Fibroblast of the aortic adventitia (primary cell): ENCODE measurements at regions not wholly inside any gene's neighbourhood (a gene's known extent, or its start where the extent isn't known, plus 50 kb on each side); places are given as distances from the start of the nearest gene placed in this dataset.

ENCODE experiments used
- DNase-seq: peaks from one replicate; pipeline ENCODE4 v3.0.0-alpha.2; 2010; ENCODE audit warnings: low read depth
- H3K4me3 ChIP-seq: 2 replicates; pipeline ENCODE4 v1.5.1; 2011; ENCODE audit warnings: low read depth, mild to moderate bottlenecking, control low read depth, low read length, moderate library complexity
- CTCF ChIP-seq: IDR thresholded peaks from 2 replicates; pipeline ENCODE4 v1.5.1; 2011; ENCODE audit warnings: mild to moderate bottlenecking, low read length, control low read depth, inconsistent platforms; ENCODE audit not compliant: insufficient read depth

DNA sequence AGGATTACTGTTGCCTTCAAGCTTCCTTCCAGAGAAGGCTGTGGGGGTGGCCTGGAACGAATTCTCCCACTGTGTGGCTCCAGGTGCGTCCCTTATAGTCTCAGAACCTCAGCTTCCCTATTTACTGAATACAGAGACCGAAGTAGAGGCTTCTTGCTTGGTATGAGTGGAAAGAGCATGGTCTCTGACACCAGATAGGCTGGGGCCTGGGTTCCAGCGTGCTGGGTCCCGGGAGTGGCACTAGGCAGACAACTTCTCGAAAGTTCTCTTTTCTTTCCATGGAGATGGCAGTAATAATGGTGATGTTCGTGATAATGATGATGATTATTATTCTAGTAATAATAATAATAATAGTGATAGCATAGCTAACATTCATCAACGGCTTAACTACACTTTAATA lies 161.7 kb downstream of the PTPRU start:
- no peak for DNase-seq

GRCh38 chr1:29397256-29397590 lies 160.9 kb downstream of the PTPRU start:
- no peak for DNase-seq
- TF ChIP-seq CTCF = no peak
- no peak overlapping the region for H3K4me3 ChIP-seq

More for the DNA sequence above, 161.7 kb downstream of the PTPRU start:
- no peak overlapping the region for H3K4me3 ChIP-seq
- no peak for TF ChIP-seq CTCF

DNA sequence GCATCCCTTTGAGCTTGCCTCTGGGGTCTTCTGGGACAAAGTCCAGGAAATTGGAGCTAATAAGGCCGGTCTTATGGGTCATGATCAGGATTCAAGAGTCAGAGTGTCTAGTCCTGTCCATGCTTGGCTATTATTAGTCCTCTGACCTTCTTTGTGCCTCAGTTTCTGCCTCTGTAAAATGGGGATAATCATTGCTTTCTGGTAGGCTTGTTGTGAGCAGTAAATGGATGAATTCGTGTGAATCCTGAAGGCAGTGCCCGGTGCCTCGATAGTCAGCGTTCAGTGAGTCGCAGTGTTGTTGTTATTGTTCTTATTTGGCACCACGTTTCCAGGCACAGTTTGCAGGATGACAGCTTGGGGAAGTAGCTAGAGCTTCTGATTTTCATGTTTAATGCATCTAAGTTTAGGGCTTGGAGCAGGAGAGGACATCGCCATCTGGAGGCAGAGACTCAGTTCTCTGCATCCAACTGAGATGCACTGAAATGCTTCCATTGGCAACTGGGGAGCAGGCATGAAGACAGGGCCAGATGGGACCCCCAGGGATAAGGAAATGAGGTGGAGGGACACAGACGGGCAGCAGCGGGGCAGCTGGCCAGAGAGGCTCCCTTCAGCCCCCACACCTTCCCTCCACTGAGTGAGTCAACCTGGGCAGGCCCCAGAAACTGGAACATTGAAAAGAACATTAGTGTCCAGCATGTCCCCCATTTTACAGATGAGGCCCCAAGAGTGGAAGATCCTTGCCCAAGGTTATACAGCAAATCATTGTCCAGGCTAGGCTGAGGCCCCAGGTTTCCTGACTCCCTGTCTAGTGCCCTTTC lies 160.3 kb downstream of the PTPRU start:
- peak; percentile 23 for DNase-seq

DNA sequence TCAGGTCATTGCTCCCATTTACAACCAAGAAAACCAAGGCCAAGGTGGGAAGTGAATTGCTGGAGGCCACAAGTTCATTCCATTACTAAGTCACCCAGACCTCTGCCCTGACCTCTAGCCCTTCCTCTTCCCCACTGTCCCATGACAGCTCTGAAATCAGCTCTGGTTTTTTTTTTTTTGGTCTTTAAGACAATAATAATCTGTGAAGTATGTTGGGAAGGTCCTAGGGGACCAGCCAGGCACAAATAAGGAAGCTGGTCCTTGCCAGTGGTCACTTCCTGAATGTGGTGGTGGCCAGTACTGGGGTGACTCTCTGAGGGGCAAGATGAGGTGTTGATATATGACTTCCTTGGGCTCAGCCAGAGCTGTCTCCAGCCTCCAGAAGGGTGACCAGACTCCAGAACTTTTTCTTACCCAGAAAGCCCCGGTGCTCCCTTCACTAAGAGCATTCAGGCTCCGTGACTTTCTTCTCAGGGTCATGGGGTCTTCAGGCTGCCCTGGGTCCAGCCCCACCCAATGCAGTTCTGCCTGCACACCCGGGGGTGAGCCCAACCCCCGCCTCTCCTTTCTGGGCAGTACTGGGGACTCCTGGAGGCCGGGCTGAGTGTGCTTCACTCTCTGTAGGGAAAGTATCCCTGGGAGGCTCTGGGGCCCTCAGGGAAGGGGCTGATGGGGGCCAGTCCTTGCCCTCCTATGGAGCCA lies 159.6 kb downstream of the PTPRU start:
- TF ChIP-seq CTCF = no peak
- no peak for DNase-seq
- H3K4me3 ChIP-seq = no peak overlapping the region

More for the DNA sequence above, 160.3 kb downstream of the PTPRU start:
- peak; percentile 23 for TF ChIP-seq CTCF
- H3K4me3 ChIP-seq = no peak overlapping the region

DNA sequence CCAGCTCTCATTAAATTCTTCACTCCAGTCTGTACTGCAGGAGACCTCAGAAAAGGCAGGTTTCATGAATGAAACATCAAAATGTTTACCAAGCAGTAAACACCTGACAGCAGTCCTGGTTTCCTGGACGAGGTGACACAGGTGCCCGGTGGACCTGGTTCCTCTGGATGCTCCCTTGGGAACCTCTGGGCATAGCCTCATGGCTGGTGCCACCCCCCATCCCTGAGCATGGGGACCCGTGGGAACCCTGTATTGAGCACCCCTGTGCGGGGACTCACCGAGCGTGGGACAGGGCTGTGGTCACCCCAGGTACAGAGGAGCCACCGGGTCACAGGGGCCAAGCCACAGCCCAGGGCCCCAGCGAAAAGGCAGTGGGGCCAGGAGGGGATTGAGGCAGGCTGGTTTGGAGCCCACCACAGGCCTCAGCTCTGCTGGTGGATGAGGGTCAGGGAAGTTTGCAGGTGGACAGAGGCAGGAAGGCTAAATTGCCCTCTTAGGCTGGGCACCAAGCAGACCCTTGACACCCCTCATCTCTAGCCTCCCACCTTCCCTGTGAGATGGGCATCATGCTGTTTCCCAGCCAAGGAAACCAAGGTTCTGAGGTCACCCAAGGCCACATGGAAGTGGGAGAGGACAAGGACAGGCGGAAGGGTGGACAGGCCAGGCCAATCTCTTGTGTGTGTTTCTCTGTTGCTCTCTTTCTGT lies 158.4 kb downstream of the PTPRU start:
- no peak overlapping the region for H3K4me3 ChIP-seq
- DNase-seq = no peak
- TF ChIP-seq CTCF = no peak

- no peak for TF ChIP-seq CTCF
- no peak overlapping the region for H3K4me3 ChIP-seq
- DNase-seq = no peak
These were observed 157.1 kb downstream of the PTPRU start for GRCh38 chr1:29393451-29393826.
